ENCODE measurements at regions not wholly inside any gene's neighbourhood (a gene's known extent, or its start where the extent isn't known, plus 50 kb on each side); places are given as distances from the start of the nearest gene placed in this dataset.

DNA sequence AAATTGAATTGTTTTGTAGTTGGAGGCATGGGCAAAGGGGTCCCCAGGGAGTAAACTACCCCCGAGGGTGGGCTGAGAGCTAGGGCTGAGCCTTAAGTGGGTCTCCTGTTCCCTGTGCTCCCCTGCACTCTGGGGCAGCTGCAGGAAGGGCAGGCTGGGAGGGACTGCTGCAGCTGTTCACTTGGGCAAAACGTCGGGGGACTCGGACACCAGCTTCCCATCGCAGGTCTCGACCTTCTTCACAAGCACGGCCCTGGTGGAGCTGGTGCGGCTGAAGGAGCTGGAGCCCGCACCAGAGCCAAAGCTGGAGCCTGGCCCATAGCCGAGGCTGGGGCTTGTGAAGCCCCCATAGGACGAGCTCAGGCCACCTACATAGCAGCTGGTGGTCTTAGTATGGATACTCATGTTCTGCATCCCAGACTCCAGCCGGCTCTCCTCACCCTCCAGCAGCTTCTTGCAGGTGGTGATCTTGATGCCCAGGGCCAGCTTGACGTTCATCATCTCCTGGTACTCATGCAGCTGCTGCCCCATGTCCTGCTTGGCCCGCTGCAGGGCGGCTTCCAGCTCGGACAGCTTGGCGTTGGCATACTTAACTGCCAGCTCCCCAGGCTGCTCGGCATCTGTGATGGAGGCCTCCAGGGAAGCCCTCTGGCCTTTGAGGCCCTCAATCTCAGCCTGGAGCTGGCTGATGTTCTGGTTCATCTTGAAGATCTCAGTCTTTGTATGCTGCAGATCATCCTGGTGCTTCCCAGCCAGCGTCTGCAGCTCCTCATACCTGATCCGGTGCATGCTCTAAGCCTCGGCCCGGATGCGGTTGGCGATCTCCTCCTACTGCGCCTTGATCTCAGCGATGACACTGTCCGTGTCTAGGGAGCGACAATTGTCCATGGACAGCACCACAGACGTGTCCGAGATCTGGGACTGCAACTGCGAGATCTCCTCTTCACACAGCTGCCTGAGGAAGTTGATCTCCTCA lies 423.5 kb upstream of the ARPP21 start:
- TF ChIP-seq POLR2A (IDR thresholded peaks at IDR 0.05): no peak
- TF ChIP-seq, protein P1, sequence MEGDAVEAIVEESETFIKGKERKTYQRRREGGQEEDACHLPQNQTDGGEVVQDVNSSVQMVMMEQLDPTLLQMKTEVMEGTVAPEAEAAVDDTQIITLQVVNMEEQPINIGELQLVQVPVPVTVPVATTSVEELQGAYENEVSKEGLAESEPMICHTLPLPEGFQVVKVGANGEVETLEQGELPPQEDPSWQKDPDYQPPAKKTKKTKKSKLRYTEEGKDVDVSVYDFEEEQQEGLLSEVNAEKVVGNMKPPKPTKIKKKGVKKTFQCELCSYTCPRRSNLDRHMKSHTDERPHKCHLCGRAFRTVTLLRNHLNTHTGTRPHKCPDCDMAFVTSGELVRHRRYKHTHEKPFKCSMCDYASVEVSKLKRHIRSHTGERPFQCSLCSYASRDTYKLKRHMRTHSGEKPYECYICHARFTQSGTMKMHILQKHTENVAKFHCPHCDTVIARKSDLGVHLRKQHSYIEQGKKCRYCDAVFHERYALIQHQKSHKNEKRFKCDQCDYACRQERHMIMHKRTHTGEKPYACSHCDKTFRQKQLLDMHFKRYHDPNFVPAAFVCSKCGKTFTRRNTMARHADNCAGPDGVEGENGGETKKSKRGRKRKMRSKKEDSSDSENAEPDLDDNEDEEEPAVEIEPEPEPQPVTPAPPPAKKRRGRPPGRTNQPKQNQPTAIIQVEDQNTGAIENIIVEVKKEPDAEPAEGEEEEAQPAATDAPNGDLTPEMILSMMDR (IDR thresholded peaks at IDR 0.05): no peak
